GM21737 (cell line): ENCODE measurements at regions not wholly inside any gene's neighbourhood (a gene's known extent, or its start where the extent isn't known, plus 50 kb on each side); places are given as distances from the start of the nearest gene placed in this dataset.
A peak's percentile ranks its signal among the peaks of the same experiment; 100 is the strongest.

Experiments
- ATAC-seq: cut with Tn5 transposase; IDR thresholded peaks from one replicate; pipeline ENCODE4 v1.9.1; 2021; ENCODE audit warnings: mild to moderate bottlenecking, moderate library complexity; ENCODE audit not compliant: unreplicated experiment

DNA sequence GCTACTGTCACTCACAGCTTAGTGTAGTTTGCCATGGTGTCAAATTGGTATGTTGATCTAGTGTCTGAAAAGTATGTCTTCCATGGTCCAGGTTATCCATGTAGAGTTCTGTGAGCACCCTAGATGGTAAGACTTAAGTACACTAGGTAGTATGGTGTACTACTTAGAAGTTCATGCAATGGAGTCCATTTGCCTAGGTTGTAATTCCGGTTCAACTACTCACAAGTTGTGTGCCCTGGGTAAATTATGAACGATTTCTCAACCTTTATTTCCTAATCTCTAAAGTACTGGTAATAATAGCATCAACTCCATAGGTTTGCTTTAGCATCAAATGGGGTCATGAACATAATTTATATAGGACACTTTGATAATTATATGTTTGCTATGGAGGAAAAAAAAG, 666.2 kb upstream of the CELF2 start:
- ATAC-seq: no peak

DNA sequence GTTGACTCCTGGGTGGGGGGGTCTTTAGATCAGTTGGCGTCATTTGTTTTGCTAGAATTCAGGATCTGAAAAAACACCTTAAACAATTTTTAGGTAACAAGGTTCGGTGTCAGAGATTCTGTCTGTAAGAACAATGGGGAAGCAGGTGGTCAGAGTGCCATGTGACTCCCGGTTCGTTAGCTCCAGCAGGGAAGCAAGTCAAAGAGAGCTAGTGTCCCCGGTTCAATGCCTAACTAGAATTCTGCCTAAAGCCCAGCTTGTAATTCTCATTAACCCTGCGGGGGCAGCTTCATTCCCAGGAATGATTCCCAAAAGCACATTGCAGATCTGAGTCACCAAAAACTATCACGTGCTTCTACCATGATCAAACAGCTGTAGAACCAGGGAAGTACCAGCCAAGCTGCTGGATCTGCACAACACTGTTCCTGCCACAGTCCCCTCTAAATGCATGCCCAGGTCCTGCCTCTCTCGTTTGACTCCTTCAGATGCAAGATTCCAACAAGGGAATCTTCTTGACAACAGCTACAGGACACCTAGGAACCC, 664.3 kb upstream of the CELF2 start:
- no peak for ATAC-seq

DNA sequence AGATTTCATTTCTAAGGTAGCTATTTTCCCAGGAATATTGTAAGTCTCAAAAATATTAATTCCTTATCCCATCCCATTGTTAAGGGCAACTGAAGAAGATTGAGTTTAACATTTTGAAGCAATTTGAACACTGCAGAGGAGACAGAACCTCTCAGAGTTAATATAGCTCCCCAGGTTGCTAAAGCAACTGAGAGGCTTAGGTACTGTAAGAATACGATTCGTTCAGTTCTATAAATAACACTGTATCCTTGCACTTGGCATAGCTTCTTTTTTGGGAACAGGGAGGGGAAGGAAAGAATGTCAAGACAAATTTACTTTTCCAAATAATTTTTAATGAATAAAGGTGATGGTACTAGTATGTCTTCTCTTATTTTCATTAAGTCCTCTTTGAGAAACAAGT, 658.4 kb upstream of the CELF2 start:
- no peak for ATAC-seq

DNA sequence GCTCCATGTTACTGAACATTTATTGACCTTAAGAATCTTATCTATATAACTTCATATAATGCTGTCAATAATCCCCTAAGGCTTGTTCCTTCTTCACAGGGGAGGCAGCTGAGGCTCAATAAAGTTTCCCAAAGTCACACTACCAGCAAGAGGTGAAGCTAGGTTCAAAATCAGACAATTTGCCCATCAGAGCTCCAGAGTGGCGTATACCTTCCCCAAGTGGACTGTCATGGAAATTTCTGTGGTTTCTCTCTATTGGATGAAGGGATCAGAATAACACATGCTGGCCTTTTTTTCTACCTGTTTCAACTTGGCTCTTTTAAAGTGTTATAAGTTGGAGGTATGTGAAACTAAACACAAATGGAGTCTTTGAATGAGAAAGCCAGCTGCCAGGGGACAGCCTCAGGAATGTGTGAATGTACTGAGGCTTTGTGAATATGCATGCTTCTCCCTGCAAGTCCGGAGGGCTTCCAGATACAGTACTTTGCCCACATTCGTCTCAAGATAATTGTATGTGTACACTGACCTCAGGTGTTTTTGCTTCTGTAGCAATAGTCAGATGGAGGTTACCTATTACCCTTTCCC, 656.3 kb upstream of the CELF2 start:
- no peak for ATAC-seq

DNA sequence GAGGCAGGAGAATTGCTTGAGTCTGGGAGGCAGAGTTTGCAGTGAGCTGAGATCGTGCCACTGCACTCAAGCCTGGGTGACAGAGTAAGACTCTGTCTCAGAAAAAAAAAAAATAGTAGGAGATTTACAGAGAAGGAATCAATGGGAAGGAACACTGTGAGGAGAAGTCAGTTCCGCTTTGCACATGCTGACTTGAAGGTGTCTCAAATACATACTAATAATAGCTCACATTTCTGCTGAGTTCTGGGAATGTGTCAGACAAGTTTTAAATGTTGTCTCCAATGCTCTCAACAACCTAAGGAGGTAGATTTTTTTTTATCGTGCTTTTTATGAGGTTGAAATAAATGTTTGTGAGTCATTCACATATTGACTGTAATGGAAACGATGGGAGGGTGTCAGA, 654.9 kb upstream of the CELF2 start:
- no peak for ATAC-seq

DNA sequence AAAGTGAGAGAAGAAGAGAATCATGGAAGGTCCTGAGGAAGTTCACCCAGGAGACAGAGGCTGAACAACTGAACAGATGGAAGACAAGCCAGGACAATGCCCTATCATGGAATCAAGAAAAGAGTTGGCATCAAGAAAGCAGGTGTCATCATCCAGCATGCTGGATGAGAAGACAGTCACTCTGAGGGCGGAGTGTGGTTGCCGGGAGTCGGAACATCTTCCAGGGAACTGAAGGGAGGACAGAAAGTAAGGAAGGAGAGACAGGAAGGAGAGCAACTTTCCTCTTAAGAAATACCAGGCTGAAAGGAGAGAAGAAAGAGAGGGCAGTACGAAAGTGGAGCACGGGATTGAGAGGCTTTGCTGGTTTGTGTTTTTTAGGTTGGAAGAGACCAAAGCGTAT, 654.5 kb upstream of the CELF2 start:
- no peak for ATAC-seq

DNA sequence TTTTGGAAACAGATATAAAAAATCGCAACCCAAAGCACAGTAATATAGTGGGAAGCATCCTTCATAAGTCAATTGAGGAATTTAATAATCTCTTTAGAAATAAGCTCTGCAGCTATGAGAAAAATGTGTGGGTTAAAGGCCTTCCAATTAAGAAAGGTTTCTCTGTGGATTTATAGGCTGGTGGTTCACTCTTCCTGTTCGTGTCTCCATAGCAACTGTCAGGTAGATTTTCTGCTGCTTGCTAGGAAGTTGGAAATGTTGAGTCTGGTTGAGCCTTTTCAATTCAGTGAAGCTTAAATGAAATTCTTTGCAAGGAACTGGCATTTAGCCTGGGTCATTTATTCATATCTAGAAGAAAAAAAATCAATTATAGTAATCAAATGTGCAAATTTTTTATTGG, 652.8 kb upstream of the CELF2 start:
- ATAC-seq: no peak

DNA sequence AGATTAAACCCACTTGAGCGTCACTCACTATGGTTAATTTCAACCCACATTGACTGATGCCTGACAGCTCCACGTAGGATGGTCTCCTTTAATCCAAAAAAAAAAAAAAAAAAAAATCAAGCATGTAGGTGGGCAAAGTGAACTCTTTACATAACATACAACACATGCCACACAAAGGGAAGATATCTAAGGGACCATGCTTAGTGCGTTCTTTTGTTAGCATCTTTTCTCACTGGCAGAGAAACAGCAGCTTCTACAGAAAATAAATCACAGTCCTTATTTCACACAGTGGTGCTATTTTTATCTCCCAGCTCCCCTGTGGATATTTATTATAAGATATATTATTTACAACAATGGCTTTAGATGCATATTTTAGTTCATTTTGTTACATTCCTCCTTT, 652.0 kb upstream of the CELF2 start:
- no peak for ATAC-seq

DNA sequence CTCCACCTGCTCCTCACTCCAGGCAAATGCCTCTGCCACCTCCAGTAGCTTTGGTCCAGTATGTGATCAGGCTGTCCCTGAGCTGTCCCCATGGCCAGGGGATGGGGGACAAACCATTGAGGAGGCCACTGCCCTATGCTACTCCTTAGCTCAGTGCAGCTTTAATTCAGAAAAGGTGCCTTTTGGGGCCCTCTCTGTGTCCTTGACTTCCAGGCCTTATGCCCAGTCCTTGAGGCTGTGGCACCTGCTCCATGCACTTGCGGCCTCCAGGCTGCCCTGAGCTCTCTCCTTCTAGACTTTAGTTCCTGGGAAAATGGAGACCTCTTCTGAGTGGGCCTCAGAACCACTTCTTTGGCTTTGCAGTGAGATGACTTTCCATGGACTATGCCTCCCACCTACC, 650.8 kb upstream of the CELF2 start:
- no peak for ATAC-seq

DNA sequence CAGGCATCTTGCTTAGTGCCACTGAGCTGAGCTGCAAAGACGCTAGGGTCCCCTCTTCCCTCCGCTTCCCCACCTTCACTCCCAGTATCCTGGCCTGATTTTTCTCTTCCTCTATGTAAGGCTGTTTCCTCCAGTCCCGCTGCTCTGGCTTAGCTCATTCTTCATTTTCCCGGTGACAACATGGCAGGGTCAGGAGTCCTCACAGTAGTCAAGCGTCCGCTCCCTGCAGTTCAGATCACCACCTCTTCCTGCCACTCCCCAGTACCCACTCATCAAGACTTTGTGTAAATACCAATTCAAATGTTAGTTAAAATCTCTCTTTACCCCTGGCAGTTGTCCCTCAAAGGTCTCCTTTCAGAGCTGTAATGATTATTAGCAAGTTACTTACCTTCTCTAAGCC, 650.4 kb upstream of the CELF2 start:
- no peak for ATAC-seq

DNA sequence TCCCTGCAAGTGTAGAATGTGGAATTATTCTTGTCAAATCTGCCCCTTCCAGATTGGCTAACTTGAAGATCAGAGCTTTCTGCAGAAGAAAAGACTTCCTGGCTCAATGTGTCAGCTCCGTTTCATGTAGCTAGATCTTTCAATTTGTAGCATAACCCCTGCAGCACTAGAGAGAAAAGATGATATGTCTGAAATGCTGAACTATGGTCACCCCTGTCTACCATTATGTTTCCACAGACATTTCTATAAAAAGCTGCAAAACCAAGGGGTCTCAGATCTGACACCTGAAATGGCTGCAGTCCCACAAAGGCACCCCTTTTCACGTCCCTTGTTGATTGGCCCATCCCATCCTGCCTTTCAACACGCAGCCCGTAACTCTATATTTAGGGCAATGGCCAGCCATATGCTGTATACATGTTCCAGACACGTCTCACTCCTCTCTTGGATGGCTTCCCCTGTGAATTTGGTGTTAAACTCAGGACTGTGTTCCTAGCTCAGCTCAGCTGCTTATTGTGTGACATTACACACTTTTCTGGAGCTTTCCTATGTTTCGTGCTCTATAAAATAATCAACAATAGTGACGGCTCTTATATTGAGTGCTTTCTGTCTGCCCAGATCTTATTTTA, 648.6 kb upstream of the CELF2 start:
- no peak for ATAC-seq

DNA sequence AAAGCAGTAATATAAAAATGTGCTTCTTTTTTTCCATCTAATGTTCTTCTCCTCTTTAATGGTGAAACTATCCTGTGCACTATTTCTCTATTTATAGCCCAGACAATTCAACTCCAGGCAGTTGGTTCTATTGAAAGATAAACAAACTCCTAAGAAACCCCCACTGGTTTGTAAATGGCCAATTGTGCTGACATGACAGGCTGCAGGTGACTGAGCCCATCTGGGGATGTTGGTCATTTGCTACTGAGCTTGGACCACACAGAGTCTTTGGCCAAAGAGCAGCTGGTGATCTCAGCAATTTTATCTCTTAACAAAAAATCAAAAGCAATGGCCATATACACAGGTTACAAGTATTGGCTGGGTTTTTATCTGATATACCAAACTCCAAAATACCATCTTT, 631.8 kb upstream of the CELF2 start:
- no peak for ATAC-seq

DNA sequence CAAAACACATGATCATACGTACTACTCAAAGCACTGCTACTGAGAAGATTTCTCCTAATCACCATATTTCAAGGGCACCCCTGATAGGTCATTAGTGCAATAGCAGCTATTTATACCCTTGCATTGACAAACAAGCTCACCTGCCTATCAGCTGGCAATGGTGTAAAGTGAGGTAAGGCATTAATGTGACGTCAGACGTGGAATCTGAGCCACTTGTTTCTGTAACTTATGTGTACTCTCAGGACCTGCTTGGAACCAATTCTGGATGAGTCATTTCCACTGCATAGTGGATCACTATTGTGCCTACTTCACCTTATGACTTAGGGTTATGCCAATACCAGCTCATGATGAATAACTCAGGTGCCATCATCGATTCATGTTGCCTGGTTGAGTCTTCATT, 628.5 kb upstream of the CELF2 start:
- no peak for ATAC-seq

DNA sequence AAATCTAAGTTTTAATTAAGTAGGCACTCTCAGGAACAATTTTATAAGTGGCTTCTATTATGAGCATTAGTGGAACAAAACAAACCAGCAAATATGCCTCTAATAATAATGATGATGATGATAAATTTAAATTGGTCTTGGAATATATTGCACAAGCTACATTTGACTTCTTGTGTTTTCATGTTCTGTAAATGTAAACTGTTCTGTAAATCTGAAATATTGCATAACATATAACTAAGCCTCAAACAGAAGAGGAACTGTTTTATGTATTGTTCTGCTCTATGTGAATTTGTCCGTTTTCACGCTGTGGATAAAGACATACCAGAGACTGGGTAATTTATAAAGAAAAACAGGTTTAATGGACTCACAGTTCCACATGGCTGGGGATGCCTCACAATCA, 625.2 kb upstream of the CELF2 start:
- ATAC-seq: no peak

DNA sequence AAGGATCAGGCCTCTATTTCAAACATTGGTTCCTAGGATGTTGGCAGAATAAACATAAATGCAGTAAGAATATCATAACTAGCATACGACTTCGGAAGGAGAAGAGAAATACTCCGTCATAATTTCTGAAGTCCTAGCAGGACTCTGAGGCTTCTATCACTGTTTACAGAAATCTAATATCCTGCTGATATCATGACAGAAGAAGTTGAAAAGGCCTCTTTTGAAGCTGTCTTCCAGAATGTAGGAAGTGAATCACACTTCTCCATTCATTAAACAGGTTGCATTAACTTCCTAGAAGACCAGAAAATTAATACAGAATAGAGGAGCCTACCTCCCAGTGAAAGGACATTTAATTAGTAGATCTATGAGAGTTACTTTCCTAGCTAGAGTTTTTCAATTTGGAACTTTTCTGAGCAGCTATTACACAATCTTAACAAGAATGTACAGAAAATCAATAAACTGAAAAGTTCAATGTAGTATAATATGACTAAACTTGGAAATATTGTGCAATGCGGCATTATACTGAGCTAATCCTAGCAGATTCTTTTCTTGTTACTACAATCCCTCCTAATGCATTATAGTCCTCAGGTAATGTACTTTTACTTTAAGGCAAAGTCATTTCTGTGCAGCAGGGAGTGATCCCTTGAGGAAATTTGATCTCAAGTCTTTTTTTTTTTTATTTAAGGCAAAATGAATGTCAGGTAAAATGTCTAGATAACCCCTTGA, 622.6 kb upstream of the CELF2 start:
- no peak for ATAC-seq

DNA sequence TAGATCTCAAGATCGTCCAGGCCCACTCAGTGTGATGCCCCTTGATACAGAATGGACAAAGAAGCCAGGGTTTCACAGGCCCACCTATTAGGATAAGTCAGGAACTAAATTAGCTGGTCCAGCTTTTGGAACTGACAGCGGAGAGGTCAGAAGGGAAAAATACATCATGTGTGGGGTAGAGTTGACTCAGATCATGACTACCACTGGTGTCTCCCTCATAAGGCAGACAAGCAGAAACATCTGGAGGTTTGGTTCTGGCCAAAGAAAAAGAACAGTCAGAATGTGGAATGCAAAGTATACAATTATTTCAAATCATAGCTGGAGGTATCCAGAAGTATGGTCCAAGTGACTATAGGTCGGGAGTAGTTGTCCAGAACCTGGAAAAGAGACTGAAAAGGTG, 621.1 kb upstream of the CELF2 start:
- ATAC-seq: no peak

DNA sequence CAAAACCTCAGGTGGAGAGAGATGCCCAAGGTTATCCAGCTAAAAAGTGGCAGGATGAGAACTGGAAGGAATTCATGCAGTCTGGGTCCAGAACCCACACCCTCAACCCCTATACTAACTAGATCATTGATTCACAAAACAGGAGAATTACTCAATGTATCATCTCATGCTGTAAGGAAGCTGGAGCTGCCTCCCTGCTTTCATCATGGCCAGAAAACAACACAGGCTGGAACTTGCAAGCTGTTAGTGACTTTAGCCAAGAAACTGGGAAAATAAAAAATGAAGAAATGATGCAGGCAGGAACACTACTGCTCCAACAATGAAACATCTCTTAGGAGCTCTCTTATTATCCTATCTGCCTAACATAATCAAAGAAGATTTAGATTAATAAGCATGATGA, 619.8 kb upstream of the CELF2 start:
- ATAC-seq: no peak

DNA sequence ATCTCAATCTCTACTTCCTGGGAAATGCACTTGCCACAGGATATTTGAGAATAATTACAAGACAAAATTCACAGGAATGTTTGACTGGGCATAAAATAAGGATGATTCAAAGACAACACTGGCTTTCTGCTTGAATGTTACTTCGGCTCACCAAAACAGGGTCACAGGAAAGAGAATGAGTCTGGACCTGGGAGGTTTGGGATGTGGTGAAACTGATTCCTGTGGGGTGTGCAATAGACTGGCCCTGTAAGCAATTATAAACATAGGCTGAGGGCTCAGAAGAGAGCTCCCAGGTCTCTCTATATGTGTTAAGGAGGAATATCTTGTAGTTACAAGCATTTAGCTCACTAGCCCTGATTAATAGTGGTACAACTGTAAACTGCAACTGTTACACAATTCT, 613.9 kb upstream of the CELF2 start:
- ATAC-seq: no peak

DNA sequence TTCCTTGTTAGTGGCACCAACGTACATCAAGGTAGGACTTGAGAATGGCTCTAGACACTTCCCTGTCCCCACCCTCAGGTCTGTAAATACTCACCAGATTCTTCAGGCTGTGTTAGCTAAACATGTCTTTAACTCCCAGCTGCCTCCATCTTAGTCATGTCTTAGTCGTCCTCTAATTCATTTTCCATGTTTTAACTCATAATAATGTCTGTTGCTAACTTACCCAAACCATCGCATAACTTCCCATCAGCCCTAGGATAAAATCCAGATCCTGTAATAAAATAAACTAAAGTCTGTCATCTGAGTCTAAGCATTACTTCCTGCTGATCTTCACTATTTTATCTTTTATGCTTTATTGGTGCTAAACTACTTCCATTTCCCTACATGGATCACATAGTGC, 600.0 kb upstream of the CELF2 start:
- ATAC-seq: no peak

DNA sequence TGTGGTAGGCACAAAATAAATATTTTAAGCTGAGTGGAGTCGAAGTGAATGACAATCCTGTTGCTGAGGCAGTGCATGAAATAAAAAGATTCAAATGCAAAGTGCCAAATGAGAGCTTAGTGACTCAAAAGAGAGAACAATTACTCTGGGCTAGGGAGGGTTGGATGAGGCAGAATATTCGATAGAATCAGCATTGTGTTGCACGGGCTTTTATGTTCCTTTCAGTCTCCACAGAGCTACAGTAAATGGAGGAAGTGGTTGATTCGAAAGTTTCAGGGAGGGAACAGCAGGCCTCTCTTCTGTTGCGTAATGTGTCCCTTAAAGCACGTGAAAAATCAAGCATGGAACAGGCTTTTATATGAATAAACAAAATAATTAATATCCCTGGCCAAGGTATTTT, 599.3 kb upstream of the CELF2 start:
- ATAC-seq: peak; percentile 95

DNA sequence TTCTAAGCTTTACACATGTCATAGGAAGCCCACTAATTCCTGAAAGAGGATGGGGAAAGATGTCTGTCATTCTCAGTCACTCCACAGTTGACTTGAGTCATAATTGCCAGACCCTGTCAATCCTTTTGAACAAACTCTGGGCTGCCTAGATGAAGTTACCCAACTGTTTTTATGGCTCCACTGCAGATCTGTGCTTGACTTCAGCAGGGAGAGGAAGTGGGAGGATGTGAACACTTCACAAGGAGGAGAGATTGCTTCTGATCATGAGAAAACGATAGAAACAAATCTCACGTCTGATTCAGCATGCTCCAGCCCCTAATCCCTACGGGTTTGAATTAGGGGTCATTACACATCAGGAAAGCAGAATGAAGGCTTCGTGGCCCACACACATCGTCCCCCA, 596.6 kb upstream of the CELF2 start:
- no peak for ATAC-seq

DNA sequence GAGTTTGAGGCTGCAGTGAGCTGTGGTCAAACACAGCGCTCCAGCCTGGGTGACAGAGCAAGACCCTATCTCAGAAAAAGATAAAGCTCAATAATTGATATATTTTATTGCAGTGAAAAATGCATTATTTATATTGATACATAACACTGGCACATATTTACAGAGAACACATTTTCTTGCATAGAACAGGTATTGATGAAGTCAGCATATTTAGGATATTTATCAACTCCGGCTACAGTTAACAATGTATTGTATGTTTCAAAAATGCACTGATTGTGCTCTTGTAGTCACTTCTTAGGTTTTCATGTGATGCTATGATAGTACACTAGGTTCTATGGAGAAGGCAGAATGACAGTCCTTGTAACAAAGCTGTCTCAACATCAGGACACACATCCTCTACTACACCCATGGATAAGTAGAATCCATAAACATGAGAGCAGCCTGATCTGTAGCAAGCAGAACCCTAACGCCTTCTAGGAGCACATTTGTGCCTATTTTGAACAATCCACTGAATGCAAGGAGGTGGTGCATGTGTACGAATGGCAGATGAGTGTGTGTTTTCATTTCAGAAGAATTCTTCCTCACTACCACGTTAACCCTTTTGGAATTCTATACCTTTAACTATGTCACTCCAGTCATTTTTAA, 586.1 kb upstream of the CELF2 start:
- ATAC-seq: no peak
